HEK293 (cell line): ENCODE measurements at regions not wholly inside any gene's neighbourhood (a gene's known extent, or its start where the extent isn't known, plus 50 kb on each side); places are given as distances from the start of the nearest gene placed in this dataset.

Source experiments
- HOXA7 ChIP-seq: sonication (generic); formaldehyde crosslinking; IDR thresholded peaks from 2 replicates; pipeline ENCODE4 v1.8.1; 2022; ENCODE audit warnings: missing genetic modification reagents, borderline replicate concordance
- ZNF266 ChIP-seq: fragments of 450-650 bp; formaldehyde crosslinking; IDR thresholded peaks from 2 replicates; pipeline ENCODE4 v1.5.1; 2016; ENCODE audit warnings: missing biosample characterization, missing genetic modification characterization, low read depth
- TF ChIP-seq, protein P1 (sequence below): fragments of 450-650 bp; formaldehyde crosslinking; IDR thresholded peaks from 2 replicates; pipeline ENCODE4 v1.5.1; 2016; ENCODE audit warnings: missing biosample characterization, missing genetic modification characterization
- TF ChIP-seq, protein P2 (sequence below): fragments of 450-650 bp; formaldehyde crosslinking; IDR thresholded peaks from 2 replicates; pipeline ENCODE4 v1.5.1; 2016; ENCODE audit warnings: missing biosample characterization, missing genetic modification characterization, borderline replicate concordance

DNA sequence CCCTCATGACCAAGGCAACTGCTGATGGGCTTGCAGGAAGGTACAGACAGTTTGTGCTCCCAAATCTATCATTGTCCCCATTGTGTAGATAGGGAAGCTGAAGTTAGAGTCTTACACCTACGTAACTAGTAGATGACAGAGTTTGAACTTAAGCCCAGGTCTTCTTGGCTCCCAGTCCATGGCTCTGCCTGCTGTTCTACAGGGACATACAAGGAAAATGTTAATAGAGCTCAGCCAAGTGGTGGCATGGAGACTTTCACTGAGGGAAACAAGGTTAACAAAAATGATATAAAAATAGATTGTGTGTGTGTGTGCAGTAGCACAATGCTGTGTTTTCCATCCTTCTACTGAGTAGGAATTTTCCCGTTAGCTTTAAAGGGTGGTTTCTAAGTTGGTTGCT, 936.5 kb downstream of the RPA4 start:
- TF ChIP-seq, protein P1, sequence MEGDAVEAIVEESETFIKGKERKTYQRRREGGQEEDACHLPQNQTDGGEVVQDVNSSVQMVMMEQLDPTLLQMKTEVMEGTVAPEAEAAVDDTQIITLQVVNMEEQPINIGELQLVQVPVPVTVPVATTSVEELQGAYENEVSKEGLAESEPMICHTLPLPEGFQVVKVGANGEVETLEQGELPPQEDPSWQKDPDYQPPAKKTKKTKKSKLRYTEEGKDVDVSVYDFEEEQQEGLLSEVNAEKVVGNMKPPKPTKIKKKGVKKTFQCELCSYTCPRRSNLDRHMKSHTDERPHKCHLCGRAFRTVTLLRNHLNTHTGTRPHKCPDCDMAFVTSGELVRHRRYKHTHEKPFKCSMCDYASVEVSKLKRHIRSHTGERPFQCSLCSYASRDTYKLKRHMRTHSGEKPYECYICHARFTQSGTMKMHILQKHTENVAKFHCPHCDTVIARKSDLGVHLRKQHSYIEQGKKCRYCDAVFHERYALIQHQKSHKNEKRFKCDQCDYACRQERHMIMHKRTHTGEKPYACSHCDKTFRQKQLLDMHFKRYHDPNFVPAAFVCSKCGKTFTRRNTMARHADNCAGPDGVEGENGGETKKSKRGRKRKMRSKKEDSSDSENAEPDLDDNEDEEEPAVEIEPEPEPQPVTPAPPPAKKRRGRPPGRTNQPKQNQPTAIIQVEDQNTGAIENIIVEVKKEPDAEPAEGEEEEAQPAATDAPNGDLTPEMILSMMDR (tag by site-specific recombination) = no peak
- TF ChIP-seq, protein P2, sequence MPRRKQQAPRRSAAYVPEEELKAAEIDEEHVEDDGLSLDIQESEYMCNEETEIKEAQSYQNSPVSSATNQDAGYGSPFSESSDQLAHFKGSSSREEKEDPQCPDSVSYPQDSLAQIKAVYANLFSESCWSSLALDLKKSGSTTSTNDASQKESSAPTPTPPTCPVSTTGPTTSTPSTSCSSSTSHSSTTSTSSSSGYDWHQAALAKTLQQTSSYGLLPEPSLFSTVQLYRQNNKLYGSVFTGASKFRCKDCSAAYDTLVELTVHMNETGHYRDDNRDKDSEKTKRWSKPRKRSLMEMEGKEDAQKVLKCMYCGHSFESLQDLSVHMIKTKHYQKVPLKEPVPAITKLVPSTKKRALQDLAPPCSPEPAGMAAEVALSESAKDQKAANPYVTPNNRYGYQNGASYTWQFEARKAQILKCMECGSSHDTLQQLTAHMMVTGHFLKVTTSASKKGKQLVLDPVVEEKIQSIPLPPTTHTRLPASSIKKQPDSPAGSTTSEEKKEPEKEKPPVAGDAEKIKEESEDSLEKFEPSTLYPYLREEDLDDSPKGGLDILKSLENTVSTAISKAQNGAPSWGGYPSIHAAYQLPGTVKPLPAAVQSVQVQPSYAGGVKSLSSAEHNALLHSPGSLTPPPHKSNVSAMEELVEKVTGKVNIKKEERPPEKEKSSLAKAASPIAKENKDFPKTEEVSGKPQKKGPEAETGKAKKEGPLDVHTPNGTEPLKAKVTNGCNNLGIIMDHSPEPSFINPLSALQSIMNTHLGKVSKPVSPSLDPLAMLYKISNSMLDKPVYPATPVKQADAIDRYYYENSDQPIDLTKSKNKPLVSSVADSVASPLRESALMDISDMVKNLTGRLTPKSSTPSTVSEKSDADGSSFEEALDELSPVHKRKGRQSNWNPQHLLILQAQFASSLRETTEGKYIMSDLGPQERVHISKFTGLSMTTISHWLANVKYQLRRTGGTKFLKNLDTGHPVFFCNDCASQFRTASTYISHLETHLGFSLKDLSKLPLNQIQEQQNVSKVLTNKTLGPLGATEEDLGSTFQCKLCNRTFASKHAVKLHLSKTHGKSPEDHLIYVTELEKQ (tag by site-specific recombination) = no peak
- TF ChIP-seq ZNF266 (tag by site-specific recombination) (no peak), HOXA7 (CRISPR knock-in tag) (no peak)
